ENCODE measurements at regions not wholly inside any gene's neighbourhood (a gene's known extent, or its start where the extent isn't known, plus 50 kb on each side); places are given as distances from the start of the nearest gene placed in this dataset.
A peak's percentile ranks its signal among the peaks of the same experiment; 100 is the strongest.

DNA sequence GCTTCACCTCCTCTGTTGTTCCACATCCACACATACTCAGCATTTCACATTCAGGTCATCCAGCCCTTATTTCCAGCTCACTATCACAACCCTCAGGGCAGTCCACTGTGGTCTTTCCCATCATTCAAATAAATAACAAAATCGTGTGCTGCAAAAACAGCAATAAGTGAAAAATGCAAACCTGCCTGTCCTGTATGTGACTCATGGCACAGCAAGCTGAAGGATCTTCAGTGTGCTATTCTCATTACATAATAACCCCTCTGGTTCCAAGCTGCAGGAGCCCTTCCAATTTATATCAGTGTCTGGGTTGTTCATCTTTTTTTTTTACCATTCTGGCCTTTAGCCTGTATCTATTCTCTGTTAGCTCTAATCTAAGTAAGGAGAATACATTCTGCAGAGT is 185.3 kb upstream of the UBE2E2 start:
- Histone ChIP-seq H3K27me3 (ENCODE audit: control insufficient read depth, insufficient read depth, low read length) (no peaks in the 10 kb centered on the region), H3K4me3 (ENCODE audit: low read length) (no peak overlapping the region), H3K36me3 (ENCODE audit: control insufficient read depth, insufficient read depth, low read length) (no peaks in the 10 kb centered on the region), H3K4me1 (ENCODE audit: control insufficient read depth, insufficient read depth, low read length) (peaks cover 2% of the 10 kb centered on the region), H3K27ac (ENCODE audit: low read depth, low read length) (no peak overlapping the region), H3K9ac (ENCODE audit: low read length) (no peak overlapping the region)

DNA sequence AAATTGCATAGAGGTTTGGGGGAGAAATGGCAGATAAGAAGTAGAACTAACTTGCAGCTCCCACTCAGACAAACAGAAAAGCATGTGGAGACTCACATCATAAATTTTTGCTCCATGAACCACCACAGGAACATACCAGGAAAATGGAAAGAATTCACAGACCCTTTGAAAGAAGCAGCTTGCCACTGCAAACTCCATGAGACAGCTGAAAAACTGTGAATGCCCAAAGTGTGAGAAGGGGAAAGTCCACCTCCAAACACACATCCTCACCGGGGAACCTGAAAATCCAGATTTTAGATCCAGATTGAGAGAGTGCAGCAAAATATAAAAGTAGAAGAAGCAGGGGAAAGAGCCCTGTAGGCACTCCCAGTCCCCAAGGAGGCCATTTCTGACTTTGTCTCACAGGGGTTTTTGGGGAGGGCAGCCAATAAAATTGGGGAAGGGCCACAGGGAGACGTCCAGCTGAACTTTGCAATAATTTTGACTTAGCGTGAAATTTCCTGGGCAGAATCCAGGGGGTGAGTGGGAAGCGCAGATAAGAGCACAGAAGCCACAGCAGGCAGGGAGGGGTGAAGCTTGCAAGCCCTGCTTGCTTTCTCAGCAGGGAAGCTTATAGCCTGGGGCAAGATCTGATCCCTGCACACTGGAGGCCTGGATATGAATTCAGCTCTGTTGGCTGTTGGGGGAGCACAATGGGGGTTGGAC is 183.4 kb upstream of the UBE2E2 start:
- no peak overlapping the region for H3K27ac ChIP-seq (ENCODE audit: low read depth, low read length)
- H3K36me3 ChIP-seq (ENCODE audit: control insufficient read depth, insufficient read depth, low read length), result no peaks in the 10 kb centered on the region
- H3K4me3 ChIP-seq (ENCODE audit: low read length), result no peak overlapping the region
- no peak overlapping the region for H3K9ac ChIP-seq (ENCODE audit: low read length)
- H3K4me1 ChIP-seq (ENCODE audit: control insufficient read depth, insufficient read depth, low read length), result no peaks in the 10 kb centered on the region
- H3K27me3 ChIP-seq (ENCODE audit: control insufficient read depth, insufficient read depth, low read length), result no peaks in the 10 kb centered on the region

DNA sequence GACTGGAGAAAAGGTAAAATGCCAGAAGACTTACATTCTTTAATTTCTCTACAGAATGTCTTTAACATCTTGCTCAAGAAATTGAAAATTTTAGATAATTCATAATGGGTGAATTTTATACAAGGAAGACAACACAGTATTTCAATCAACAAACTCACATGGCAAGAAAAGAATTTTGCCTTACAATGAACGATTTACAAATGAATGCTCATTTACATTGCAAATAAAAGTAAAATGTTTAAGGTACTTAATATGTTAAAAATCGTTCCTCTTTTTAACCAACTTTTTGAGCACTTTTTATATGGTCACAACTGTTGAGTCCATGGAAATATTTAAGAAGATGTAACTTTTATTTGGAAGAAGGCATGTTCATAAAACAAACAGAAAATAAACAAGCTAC is 174.8 kb upstream of the UBE2E2 start:
- Histone ChIP-seq H3K27ac (ENCODE audit: low read depth, low read length) (no peak overlapping the region), H3K4me1 (ENCODE audit: control insufficient read depth, insufficient read depth, low read length) (no peaks in the 10 kb centered on the region), H3K4me3 (ENCODE audit: low read length) (no peak overlapping the region), H3K27me3 (ENCODE audit: control insufficient read depth, insufficient read depth, low read length) (no peaks in the 10 kb centered on the region), H3K9ac (ENCODE audit: low read length) (no peak overlapping the region), H3K36me3 (ENCODE audit: control insufficient read depth, insufficient read depth, low read length) (no peaks in the 10 kb centered on the region)

DNA sequence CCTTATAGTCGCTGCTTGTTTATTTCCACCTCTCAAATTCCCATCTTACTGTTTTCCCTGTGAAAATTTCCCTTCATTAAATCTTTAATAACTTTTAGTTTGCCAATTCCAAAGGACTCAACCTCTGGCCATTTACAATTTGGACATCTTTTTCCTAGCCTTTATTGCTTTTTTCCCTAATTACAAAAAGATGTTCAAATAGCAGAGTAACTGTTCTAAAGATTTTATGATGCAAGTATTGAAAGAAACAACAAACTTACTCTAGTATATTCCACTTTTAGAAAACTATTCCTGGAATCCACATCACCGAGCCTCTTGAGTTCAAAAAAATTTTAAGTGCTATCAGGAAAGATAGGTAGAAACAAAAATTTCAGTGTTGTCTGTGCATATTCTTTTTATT is 174.1 kb upstream of the UBE2E2 start:
- H3K36me3 ChIP-seq (ENCODE audit: control insufficient read depth, insufficient read depth, low read length), result no peaks in the 10 kb centered on the region
- H3K27me3 ChIP-seq (ENCODE audit: control insufficient read depth, insufficient read depth, low read length), result no peaks in the 10 kb centered on the region
- no peak overlapping the region for H3K4me3 ChIP-seq (ENCODE audit: low read length)
- H3K9ac ChIP-seq (ENCODE audit: low read length), result no peak overlapping the region
- H3K4me1 ChIP-seq (ENCODE audit: control insufficient read depth, insufficient read depth, low read length), result no peaks in the 10 kb centered on the region
- no peak overlapping the region for H3K27ac ChIP-seq (ENCODE audit: low read depth, low read length)

DNA sequence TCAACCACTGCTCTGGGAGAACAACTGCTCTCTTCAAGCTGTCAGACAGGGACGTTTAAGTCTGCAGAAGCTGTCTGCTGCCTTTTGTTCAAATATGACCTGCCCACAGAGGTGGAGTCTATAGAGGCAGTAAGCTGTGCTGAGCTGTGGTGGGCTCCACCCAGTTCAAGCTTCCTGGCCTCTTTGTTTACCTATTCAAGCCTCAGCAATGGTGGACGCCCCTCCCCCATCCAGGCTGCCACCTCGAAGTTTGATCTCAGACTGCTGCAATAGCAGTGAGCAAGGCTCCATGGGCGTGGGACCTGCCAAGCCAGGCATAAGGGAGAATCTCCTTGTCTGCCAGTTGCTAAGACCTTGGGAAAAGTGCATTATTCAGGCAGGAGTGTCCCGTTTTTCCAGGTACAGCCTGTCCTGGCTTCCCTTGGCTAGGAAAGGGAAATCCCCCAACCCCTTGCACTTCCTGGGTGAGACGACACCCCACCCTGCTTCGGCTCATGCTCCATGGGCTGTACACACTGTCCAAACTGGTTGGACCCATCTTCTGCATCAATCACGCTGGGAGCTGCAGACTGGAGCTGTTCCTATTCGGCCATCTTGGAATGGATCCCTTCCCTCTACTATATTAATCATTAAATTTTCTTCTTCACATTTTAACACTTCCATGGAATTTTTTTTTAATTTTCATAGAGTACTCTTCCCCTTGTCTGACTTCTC is 167.0 kb upstream of the UBE2E2 start:
- Histone ChIP-seq H3K9ac (ENCODE audit: low read length) (no peak overlapping the region), H3K27ac (ENCODE audit: low read depth, low read length) (no peak overlapping the region), H3K4me1 (ENCODE audit: control insufficient read depth, insufficient read depth, low read length) (no peaks in the 10 kb centered on the region), H3K36me3 (ENCODE audit: control insufficient read depth, insufficient read depth, low read length) (no peaks in the 10 kb centered on the region), H3K4me3 (ENCODE audit: low read length) (peak overlapping the region; percentile 27), H3K27me3 (ENCODE audit: control insufficient read depth, insufficient read depth, low read length) (no peaks in the 10 kb centered on the region)

DNA sequence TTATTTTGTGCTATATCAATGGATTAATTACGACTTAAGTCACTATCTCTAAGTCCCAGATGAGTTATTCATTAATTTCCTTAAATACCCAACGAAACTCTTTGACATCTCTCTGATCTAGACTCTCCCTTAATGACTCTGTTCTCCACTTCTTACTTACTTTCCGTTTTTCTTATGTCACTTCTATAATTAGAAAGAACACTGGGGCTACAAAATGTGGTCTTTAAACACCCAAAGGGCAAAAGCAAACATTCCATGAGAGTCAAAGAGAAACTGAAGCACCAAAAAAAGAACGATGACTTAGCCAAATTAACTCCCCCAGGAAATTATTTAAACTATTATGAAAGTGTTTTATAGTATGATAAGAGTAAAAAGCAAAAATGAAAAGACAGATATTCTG is 166.4 kb upstream of the UBE2E2 start:
- no peak overlapping the region for H3K27ac ChIP-seq (ENCODE audit: low read depth, low read length)
- H3K4me1 ChIP-seq (ENCODE audit: control insufficient read depth, insufficient read depth, low read length), result no peaks in the 10 kb centered on the region
- H3K36me3 ChIP-seq (ENCODE audit: control insufficient read depth, insufficient read depth, low read length), result no peaks in the 10 kb centered on the region
- no peak overlapping the region for H3K4me3 ChIP-seq (ENCODE audit: low read length)
- H3K9ac ChIP-seq (ENCODE audit: low read length), result no peak overlapping the region
- no peaks in the 10 kb centered on the region for H3K27me3 ChIP-seq (ENCODE audit: control insufficient read depth, insufficient read depth, low read length)

DNA sequence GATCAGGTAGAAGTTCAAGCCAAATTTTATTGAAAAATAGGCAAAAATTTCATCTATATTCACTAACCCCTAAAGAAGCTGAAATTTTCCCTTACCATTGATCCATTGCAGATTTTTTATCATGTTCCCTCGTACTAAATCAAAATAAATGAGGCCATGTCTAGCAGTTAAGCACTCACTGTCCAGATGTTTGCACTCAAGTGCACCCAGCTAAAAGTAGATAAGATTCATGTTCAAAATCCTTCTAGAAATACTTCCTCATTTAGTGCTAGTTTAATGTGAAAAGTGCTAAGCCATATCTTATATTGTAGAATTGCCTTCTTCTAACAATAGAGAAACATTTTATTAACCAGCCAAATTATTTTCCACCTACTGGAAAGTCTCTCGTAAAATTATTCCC is 164.7 kb upstream of the UBE2E2 start:
- Histone ChIP-seq H3K4me3 (ENCODE audit: low read length) (no peak overlapping the region), H3K27me3 (ENCODE audit: control insufficient read depth, insufficient read depth, low read length) (no peaks in the 10 kb centered on the region), H3K4me1 (ENCODE audit: control insufficient read depth, insufficient read depth, low read length) (no peaks in the 10 kb centered on the region), H3K27ac (ENCODE audit: low read depth, low read length) (no peak overlapping the region), H3K9ac (ENCODE audit: low read length) (no peak overlapping the region), H3K36me3 (ENCODE audit: control insufficient read depth, insufficient read depth, low read length) (no peaks in the 10 kb centered on the region)

DNA sequence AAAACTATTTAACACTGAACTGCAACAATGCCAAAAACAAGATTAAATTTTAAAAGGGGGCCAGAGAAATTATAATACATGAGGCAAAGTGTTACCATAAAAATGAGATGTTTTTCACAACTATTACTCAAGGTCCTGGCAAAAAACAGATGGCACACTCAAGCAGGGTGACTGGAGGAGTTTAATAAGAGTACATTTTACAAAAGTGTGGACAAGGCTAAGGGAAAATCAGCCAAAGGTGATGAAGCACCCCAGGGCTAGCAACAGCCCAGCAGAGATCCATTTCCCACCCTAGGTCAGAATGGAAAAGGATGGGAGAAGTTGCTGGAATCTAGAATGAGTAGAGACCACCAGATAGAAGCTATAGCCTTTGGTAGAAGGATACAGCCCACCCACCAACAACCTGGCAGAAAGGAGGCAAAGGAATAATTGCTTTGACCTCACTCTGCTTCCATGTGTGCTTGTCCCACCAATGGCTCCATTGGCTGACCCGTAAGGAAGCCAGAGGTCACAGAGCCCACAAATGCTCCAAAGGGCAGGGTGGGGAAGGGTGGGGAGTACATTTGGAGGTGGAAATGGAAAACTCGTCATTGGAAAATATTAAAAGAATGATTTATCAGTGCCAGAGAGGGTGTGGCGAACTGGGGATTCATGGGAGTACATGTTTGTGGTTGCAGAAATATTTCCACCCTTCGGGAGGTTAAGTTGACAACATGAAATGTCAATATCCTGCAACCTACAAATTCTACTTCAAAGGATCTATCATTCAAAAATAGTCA is 161.0 kb upstream of the UBE2E2 start:
- no peak overlapping the region for H3K27ac ChIP-seq (ENCODE audit: low read depth, low read length)
- no peaks in the 10 kb centered on the region for H3K36me3 ChIP-seq (ENCODE audit: control insufficient read depth, insufficient read depth, low read length)
- H3K4me3 ChIP-seq (ENCODE audit: low read length), result no peak overlapping the region
- no peak overlapping the region for H3K9ac ChIP-seq (ENCODE audit: low read length)
- H3K4me1 ChIP-seq (ENCODE audit: control insufficient read depth, insufficient read depth, low read length), result no peaks in the 10 kb centered on the region
- H3K27me3 ChIP-seq (ENCODE audit: control insufficient read depth, insufficient read depth, low read length), result no peaks in the 10 kb centered on the region

DNA sequence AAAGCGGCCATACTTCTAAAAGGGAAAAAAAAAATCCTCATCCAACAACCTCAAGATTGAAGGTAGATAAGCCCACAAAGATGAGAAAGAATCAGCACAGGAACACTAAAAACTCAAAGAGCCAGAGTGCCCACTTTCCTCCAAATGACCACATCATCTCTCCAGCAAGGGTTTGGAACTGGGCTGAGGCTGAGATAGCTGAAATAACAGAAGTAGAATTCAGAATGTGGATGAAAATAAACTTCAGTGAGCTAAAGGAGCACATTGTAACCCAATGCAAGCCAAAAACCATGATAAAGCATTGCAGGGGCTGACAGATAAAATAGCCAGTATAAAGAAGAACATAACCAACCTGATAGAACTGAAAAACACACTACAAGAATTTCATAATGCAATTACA is 158.7 kb upstream of the UBE2E2 start:
- H3K4me3 ChIP-seq (ENCODE audit: low read length), result no peak overlapping the region
- H3K36me3 ChIP-seq (ENCODE audit: control insufficient read depth, insufficient read depth, low read length), result no peaks in the 10 kb centered on the region
- H3K4me1 ChIP-seq (ENCODE audit: control insufficient read depth, insufficient read depth, low read length), result no peaks in the 10 kb centered on the region
- H3K27me3 ChIP-seq (ENCODE audit: control insufficient read depth, insufficient read depth, low read length), result no peaks in the 10 kb centered on the region
- no peak overlapping the region for H3K9ac ChIP-seq (ENCODE audit: low read length)
- H3K27ac ChIP-seq (ENCODE audit: low read depth, low read length), result no peak overlapping the region

DNA sequence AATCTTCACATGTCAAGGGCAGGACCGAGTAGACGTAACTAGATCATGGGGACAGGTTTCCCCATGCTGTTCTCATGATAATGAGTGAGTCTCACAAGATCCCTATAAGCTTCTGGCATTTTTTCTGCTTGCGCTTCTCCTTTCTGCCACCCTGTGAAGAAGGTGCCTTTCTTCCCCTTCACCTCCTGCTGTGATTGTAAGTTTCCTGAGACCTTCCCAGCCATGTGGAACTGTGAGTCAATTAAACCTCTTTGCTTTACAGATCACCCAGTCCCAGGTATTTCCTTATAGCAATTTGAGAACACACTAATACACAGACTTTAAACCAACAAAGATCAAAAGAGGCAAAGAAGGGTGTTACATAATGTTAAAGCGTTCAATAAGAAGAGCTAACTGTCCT is 156.6 kb upstream of the UBE2E2 start:
- Histone ChIP-seq H3K4me1 (ENCODE audit: control insufficient read depth, insufficient read depth, low read length) (no peaks in the 10 kb centered on the region), H3K27me3 (ENCODE audit: control insufficient read depth, insufficient read depth, low read length) (no peaks in the 10 kb centered on the region), H3K9ac (ENCODE audit: low read length) (no peak overlapping the region), H3K36me3 (ENCODE audit: control insufficient read depth, insufficient read depth, low read length) (no peaks in the 10 kb centered on the region), H3K27ac (ENCODE audit: low read depth, low read length) (no peak overlapping the region), H3K4me3 (ENCODE audit: low read length) (no peak overlapping the region)

DNA sequence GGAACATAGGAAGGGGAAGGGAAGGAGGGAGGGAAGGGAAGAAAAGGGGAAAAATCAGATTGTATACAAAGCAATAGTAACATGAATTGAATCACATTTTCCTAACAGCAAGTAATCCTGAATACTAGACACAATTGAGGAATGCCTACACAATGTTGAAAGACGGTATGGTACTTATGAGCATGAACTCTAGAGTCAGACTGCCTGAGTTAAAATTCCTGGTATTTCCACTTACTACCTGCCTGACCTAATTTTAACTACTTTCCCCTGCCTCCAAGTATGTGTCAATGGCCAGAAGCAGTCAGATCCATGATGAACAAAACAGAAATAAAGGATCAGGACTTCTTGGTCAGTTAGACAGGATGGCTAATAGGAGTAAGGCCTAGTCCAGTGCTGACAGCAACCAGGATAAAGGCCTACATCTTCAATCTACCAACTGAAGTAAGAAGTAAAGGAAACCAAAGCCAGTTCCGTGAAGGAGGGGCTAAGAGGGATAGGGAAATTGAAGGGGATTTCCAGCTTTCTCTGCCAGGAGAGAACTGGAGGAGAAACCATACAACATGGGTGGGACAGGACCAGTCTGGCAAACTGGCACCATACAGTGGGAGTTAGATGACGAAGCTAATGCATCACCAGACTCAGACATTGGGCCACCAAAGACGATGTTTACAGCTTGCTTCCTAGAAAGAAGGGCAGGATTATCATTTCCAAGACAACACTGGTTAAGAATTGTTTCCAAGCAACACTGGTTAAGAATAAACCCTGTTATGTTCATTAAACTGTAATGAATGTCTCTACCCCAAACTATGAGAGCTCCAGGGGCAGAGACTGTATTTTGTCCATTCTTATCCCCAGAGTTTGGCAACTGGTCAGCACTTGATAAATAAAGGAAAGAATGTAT is 151.6 kb upstream of the UBE2E2 start:
- no peaks in the 10 kb centered on the region for H3K36me3 ChIP-seq (ENCODE audit: control insufficient read depth, insufficient read depth, low read length)
- no peak overlapping the region for H3K27ac ChIP-seq (ENCODE audit: low read depth, low read length)
- no peak overlapping the region for H3K9ac ChIP-seq (ENCODE audit: low read length)
- H3K27me3 ChIP-seq (ENCODE audit: control insufficient read depth, insufficient read depth, low read length), result no peaks in the 10 kb centered on the region
- no peak overlapping the region for H3K4me3 ChIP-seq (ENCODE audit: low read length)
- no peaks in the 10 kb centered on the region for H3K4me1 ChIP-seq (ENCODE audit: control insufficient read depth, insufficient read depth, low read length)

DNA sequence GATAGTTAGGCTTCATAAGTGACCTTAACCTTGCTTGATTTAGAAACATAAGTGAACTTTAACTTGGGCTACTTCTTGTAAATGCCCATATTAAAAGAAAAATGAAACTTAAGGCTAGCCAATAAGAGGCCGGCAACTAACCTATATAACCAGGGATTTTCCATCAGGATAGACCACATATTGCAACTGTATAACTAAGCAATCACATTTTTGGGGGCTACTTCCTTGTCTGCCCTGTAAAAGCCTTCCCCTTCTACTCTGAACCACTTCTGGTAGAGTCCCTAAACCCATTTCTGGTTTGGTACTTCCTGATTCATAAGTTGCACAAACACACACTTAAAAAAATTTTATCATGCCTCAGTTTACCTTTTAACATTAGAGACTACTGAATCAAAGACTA is 150.9 kb upstream of the UBE2E2 start:
- no peak overlapping the region for H3K27ac ChIP-seq (ENCODE audit: low read depth, low read length)
- no peak overlapping the region for H3K4me3 ChIP-seq (ENCODE audit: low read length)
- H3K4me1 ChIP-seq (ENCODE audit: control insufficient read depth, insufficient read depth, low read length), result no peaks in the 10 kb centered on the region

More for the DNA sequence above, 150.9 kb upstream of the UBE2E2 start:
- no peaks in the 10 kb centered on the region for H3K36me3 ChIP-seq (ENCODE audit: control insufficient read depth, insufficient read depth, low read length)
- H3K27me3 ChIP-seq (ENCODE audit: control insufficient read depth, insufficient read depth, low read length), result no peaks in the 10 kb centered on the region
- no peak overlapping the region for H3K9ac ChIP-seq (ENCODE audit: low read length)
